Endothelial cell of umbilical vein (primary cell): ENCODE measurements at regions not wholly inside any gene's neighbourhood (a gene's known extent, or its start where the extent isn't known, plus 50 kb on each side); places are given as distances from the start of the nearest gene placed in this dataset.

Source experiments
- CTCF ChIP-seq, 2 donors: IDR thresholded peaks; 1 replicate in 1 of 2; 2 replicates in 1 of 2; pipeline ENCODE4 v1.5.1; 2011; ENCODE audit warnings: low read length in 2 of 2, mild to moderate bottlenecking in 2 of 2, moderate library complexity in 2 of 2, control low read depth in 1 of 2, inconsistent platforms in 1 of 2, low read depth in 1 of 2; ENCODE audit not compliant: insufficient read depth in 1 of 2; ENCODE audit errors: extremely low read depth in 1 of 2
- FOS ChIP-seq: IDR thresholded peaks from 2 replicates; pipeline ENCODE4 v1.6.1; 2011; ENCODE audit warnings: mild to moderate bottlenecking, low read length, moderate library complexity, borderline replicate concordance; ENCODE audit not compliant: insufficient read depth
- GATA2 ChIP-seq: IDR thresholded peaks from 2 replicates; pipeline ENCODE4 v1.7.0; 2011; ENCODE audit warnings: low read depth, mild to moderate bottlenecking, moderate library complexity, mixed read lengths, low read length; ENCODE audit not compliant: insufficient read length, insufficient read depth
- MAX ChIP-seq: IDR thresholded peaks from 2 replicates; pipeline ENCODE4 v1.6.1; 2011; ENCODE audit not compliant: insufficient read depth, insufficient read length
- POLR2A ChIP-seq: IDR thresholded peaks from 2 replicates; pipeline ENCODE4 v1.6.1; 2012; ENCODE audit warnings: low read depth, mild to moderate bottlenecking, control low read depth, low read length
- POLR2AphosphoS5 ChIP-seq: IDR thresholded peaks from 2 replicates; pipeline ENCODE4 v1.6.1; 2012; ENCODE audit warnings: low read depth, mild to moderate bottlenecking, control low read depth, low read length, moderate library complexity; ENCODE audit not compliant: insufficient read depth

- TF ChIP-seq CTCF (IDR thresholded peaks at IDR 0.05; ENCODE audit: extremely low read depth in 1 of 2, insufficient read depth in 1 of 2, low read depth in 1 of 2, low read length in 2 of 2) (no peak), MAX (no peak), POLR2A (no peak), POLR2AphosphoS5 (no peak), FOS (no peak), GATA2 (no peak)
Observed at GRCh38 chr12:131456301-131457027, 254.4 kb upstream of the SFSWAP start.
